ENCODE measurements at regions not wholly inside any gene's neighbourhood (a gene's known extent, or its start where the extent isn't known, plus 50 kb on each side); places are given as distances from the start of the nearest gene placed in this dataset.

- no peaks in the 10 kb centered on the region for H3K4me1 ChIP-seq
- H3K9me3 ChIP-seq: no peaks in the 10 kb centered on the region
- WGBS: 88% methylated on average over 2 of the region's 2 CpGs
- H3K36me3 ChIP-seq: no peaks in the 10 kb centered on the region
- no peak for DNase-seq (ENCODE audit: low spot score in 2 of 2)
- H3K4me3 ChIP-seq: no peak overlapping the region
- no peaks in the 10 kb centered on the region for H3K27me3 ChIP-seq
- TF ChIP-seq EP300 (IDR thresholded peaks at IDR 0.05) (no peak), POLR2AphosphoS5 (IDR thresholded peaks at IDR 0.05) (no peak), CTCF (IDR thresholded peaks at IDR 0.05) (no peak), POLR2A (IDR thresholded peaks at IDR 0.05) (no peak)
- no peak overlapping the region for H3K27ac ChIP-seq
These were observed 274.2 kb upstream of the FAM174A start for GRCh38 chr5:100260968-100261367.

GRCh38 chr5:100252944-100253343 lies 282.2 kb upstream of the FAM174A start:
- DNase-seq (ENCODE audit: low spot score in 2 of 2): no peak
- Histone ChIP-seq H3K36me3 (no peaks in the 10 kb centered on the region), H3K4me1 (no peaks in the 10 kb centered on the region), H3K27ac (no peak overlapping the region), H3K4me3 (no peak overlapping the region), H3K27me3 (no peaks in the 10 kb centered on the region), H3K9me3 (no peaks in the 10 kb centered on the region)
- TF ChIP-seq POLR2AphosphoS5 (IDR thresholded peaks at IDR 0.05) (no peak), CTCF (IDR thresholded peaks at IDR 0.05) (no peak), EP300 (IDR thresholded peaks at IDR 0.05) (no peak), POLR2A (IDR thresholded peaks at IDR 0.05) (no peak)

GRCh38 chr5:100252037-100252436 lies 283.1 kb upstream of the FAM174A start:
- H3K9me3 ChIP-seq: no peaks in the 10 kb centered on the region
- no peaks in the 10 kb centered on the region for H3K36me3 ChIP-seq
- no peaks in the 10 kb centered on the region for H3K4me1 ChIP-seq
- DNase-seq (ENCODE audit: low spot score in 2 of 2): no peak
- TF ChIP-seq POLR2AphosphoS5 (IDR thresholded peaks at IDR 0.05) (no peak), POLR2A (IDR thresholded peaks at IDR 0.05) (no peak), CTCF (IDR thresholded peaks at IDR 0.05) (no peak), EP300 (IDR thresholded peaks at IDR 0.05) (no peak)
- H3K4me3 ChIP-seq: no peak overlapping the region
- no peak overlapping the region for H3K27ac ChIP-seq
- WGBS: 33% methylated on average over 3 of the region's 3 CpGs
- H3K27me3 ChIP-seq: no peaks in the 10 kb centered on the region

DNA sequence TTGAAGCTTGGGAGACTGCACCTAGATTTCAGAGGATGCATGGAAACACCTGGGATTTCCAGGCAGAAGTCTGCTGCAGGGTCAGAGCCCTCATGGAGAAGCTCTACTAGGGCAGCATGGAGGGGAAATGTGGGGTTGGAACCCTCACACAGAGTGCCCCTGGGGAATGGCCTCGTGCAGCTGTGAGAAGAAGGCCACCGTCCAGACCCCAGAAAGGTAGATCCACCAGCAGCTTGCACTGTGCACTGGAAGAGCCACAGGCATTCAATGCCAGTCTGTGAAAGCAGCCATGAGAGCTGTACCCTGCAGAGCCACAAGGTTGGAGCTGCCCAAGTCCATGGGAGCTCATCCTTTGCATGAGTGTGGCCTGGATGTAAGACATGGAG lies 285.3 kb upstream of the FAM174A start:
- Histone ChIP-seq H3K36me3 (no peaks in the 10 kb centered on the region), H3K4me1 (no peaks in the 10 kb centered on the region), H3K27ac (no peak overlapping the region), H3K9me3 (no peaks in the 10 kb centered on the region), H3K4me3 (no peak overlapping the region), H3K27me3 (no peaks in the 10 kb centered on the region)
- WGBS: 100% methylated on average over 2 of the region's 2 CpGs
- TF ChIP-seq CTCF (IDR thresholded peaks at IDR 0.05) (no peak), POLR2AphosphoS5 (IDR thresholded peaks at IDR 0.05) (no peak), POLR2A (IDR thresholded peaks at IDR 0.05) (no peak), EP300 (IDR thresholded peaks at IDR 0.05) (no peak)
- DNase-seq (ENCODE audit: low spot score in 2 of 2): no peak

GRCh38 chr5:100249211-100249883 lies 285.8 kb upstream of the FAM174A start:
- no peak overlapping the region for H3K4me3 ChIP-seq
- no peaks in the 10 kb centered on the region for H3K4me1 ChIP-seq
- TF ChIP-seq POLR2AphosphoS5 (IDR thresholded peaks at IDR 0.05): no peak
- TF ChIP-seq CTCF (IDR thresholded peaks at IDR 0.05): no peak
- no peak for TF ChIP-seq EP300 (IDR thresholded peaks at IDR 0.05)
- no peak for TF ChIP-seq POLR2A (IDR thresholded peaks at IDR 0.05)
- H3K27ac ChIP-seq: no peak overlapping the region
- no peaks in the 10 kb centered on the region for H3K27me3 ChIP-seq
- DNase-seq (ENCODE audit: low spot score in 2 of 2): no peak
- H3K9me3 ChIP-seq: no peaks in the 10 kb centered on the region
- WGBS: 80% methylated on average over 4 of the region's 4 CpGs
- H3K36me3 ChIP-seq: no peaks in the 10 kb centered on the region
